ENCODE measurements at regions not wholly inside any gene's neighbourhood (a gene's known extent, or its start where the extent isn't known, plus 50 kb on each side); places are given as distances from the start of the nearest gene placed in this dataset.
"Not testable (repeated sequence)": the region's sequence is repeated elsewhere in the genome, so short reads cannot be mapped to it uniquely, and the experiment has no call there.

DNA sequence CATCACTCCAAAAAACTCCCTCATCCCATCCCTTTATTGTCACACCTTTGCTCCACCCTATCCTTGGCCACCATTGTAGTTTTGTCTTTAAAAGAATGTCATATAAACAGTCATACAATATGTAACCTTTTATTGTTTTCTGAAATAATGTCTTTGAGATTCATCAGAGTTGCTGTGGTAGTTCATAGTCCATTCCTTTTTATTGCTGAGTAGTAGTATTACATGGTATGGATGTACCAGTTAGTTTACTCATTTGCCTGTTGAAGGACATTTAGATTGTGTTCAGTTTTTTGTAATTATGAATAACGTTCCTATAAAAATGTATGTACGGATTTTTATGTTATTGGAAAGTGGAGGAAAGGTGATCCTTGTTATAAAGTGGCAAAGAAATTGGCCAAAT, 171.8 kb upstream of the GCFC2 start:
- Histone ChIP-seq H3K79me2 (ENCODE audit: insufficient read depth, low read length) (no peaks in the 10 kb centered on the region), H3K9me2 (replicated peaks; ENCODE audit: low read depth, low read length) (no peaks in the 10 kb centered on the region), H3K27me3 (ENCODE audit: insufficient read depth, low read length, poor library complexity, severe bottlenecking) (no peaks in the 10 kb centered on the region), H4K20me1 (ENCODE audit: insufficient read depth, low read length, poor library complexity, severe bottlenecking) (no peaks in the 10 kb centered on the region), H3F3A (ENCODE audit: low read depth) (no peaks in the 10 kb centered on the region), H3K4me2 (ENCODE audit: low read depth, low read length, poor library complexity, severe bottlenecking) (no peak overlapping the region), H3K4me1 (ENCODE audit: insufficient read depth, low read length, poor library complexity, severe bottlenecking) (no peaks in the 10 kb centered on the region), H3K9me3 (ENCODE audit: insufficient read depth, low read depth, low read length) (no peaks in the 10 kb centered on the region), H2AFZ (ENCODE audit: low read length) (no peak overlapping the region), H3K9ac (ENCODE audit: low read depth, low read length, poor library complexity, severe bottlenecking) (no peak overlapping the region), H3K36me3 (ENCODE audit: insufficient read depth, low read length) (no peaks in the 10 kb centered on the region), H3K4me3 (ENCODE audit: low read length, poor library complexity, severe bottlenecking) (no peak overlapping the region)
- TF ChIP-seq, protein P1, sequence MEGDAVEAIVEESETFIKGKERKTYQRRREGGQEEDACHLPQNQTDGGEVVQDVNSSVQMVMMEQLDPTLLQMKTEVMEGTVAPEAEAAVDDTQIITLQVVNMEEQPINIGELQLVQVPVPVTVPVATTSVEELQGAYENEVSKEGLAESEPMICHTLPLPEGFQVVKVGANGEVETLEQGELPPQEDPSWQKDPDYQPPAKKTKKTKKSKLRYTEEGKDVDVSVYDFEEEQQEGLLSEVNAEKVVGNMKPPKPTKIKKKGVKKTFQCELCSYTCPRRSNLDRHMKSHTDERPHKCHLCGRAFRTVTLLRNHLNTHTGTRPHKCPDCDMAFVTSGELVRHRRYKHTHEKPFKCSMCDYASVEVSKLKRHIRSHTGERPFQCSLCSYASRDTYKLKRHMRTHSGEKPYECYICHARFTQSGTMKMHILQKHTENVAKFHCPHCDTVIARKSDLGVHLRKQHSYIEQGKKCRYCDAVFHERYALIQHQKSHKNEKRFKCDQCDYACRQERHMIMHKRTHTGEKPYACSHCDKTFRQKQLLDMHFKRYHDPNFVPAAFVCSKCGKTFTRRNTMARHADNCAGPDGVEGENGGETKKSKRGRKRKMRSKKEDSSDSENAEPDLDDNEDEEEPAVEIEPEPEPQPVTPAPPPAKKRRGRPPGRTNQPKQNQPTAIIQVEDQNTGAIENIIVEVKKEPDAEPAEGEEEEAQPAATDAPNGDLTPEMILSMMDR (conservative IDR thresholded peaks at IDR 0.05; ENCODE audit: low read length) = no peak
- no peak for TF ChIP-seq EZH2phosphoT487 (IDR thresholded peaks at IDR 0.05; ENCODE audit: borderline replicate concordance)

DNA sequence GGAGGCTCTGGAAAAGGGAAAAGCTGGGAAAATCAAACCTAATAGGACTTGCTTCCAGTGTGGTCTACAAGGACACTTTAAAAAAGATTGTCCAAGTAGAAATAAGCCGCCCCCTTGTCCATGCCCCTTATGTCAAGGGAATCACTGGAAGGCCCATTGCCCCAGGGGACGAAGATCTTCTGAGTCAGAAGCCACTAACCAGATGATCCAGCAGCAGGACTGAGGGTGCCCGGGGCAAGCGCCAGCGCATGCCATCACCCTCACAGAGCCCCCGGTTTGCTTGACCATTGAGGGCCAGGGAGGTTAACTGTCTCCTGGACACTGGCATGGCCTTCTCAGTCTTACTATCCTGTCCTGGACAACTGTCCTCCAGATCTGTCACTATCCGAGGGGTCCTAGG, 164.9 kb upstream of the GCFC2 start:
- not testable (repeated sequence) for H3K27me3 ChIP-seq (ENCODE audit: insufficient read depth, low read length, poor library complexity, severe bottlenecking); H2AFZ ChIP-seq (ENCODE audit: low read length); H3K36me3 ChIP-seq (ENCODE audit: insufficient read depth, low read length); H3K9me2 ChIP-seq (replicated peaks; ENCODE audit: low read depth, low read length); H3K9me3 ChIP-seq (ENCODE audit: insufficient read depth, low read depth, low read length); H3K4me2 ChIP-seq (ENCODE audit: low read depth, low read length, poor library complexity, severe bottlenecking); H3F3A ChIP-seq (ENCODE audit: low read depth); H3K79me2 ChIP-seq (ENCODE audit: insufficient read depth, low read length); H3K4me3 ChIP-seq (ENCODE audit: low read length, poor library complexity, severe bottlenecking); H3K4me1 ChIP-seq (ENCODE audit: insufficient read depth, low read length, poor library complexity, severe bottlenecking); H3K9ac ChIP-seq (ENCODE audit: low read depth, low read length, poor library complexity, severe bottlenecking); H4K20me1 ChIP-seq (ENCODE audit: insufficient read depth, low read length, poor library complexity, severe bottlenecking)

DNA sequence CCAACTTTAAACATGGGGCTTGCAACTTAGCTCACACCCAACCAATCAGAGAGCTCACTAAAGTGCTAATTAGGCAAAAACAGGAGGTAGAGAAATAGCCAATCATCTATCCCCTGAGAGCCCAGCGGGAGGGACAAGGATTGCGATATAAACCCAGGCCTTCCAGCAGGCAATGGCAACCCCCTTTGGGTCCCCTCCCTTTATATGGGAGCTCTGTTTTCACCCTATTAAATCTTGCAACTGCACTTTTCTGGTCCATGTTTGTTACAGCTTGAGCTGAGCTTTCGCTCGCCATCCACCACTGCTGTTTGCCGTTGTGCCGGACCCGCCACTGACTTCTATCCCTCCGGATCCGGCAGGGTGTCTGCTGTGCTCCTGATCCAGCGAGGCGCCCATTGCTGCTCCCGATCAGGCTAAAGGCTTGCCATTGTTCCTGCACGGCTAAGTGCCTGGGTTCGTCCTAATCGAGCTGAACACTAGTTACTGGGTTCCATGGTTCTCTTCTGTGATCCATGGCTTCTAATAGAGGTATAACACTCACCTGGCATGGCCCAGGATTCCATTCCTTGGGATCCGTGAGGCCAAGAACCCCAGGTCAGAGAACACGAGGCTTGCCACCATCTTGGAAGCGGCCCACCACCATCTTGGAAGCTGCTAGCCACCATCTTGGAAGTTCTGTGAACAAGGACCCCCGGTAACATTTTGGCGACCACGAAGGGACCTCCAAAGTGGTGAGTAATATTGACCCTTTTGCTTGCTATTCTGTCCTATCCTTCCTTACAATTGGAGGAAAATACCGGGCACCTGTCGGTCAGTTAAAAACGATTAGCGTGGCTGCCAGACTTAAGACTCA, 161.3 kb upstream of the GCFC2 start:
- H3K4me3 ChIP-seq (ENCODE audit: low read length, poor library complexity, severe bottlenecking); H3K36me3 ChIP-seq (ENCODE audit: insufficient read depth, low read length); H2AFZ ChIP-seq (ENCODE audit: low read length); H3K9ac ChIP-seq (ENCODE audit: low read depth, low read length, poor library complexity, severe bottlenecking); H3K79me2 ChIP-seq (ENCODE audit: insufficient read depth, low read length); H4K20me1 ChIP-seq (ENCODE audit: insufficient read depth, low read length, poor library complexity, severe bottlenecking); H3F3A ChIP-seq (ENCODE audit: low read depth); H3K9me2 ChIP-seq (replicated peaks; ENCODE audit: low read depth, low read length); H3K4me1 ChIP-seq (ENCODE audit: insufficient read depth, low read length, poor library complexity, severe bottlenecking); H3K9me3 ChIP-seq (ENCODE audit: insufficient read depth, low read depth, low read length); H3K4me2 ChIP-seq (ENCODE audit: low read depth, low read length, poor library complexity, severe bottlenecking); H3K27me3 ChIP-seq (ENCODE audit: insufficient read depth, low read length, poor library complexity, severe bottlenecking): not testable (repeated sequence)

DNA sequence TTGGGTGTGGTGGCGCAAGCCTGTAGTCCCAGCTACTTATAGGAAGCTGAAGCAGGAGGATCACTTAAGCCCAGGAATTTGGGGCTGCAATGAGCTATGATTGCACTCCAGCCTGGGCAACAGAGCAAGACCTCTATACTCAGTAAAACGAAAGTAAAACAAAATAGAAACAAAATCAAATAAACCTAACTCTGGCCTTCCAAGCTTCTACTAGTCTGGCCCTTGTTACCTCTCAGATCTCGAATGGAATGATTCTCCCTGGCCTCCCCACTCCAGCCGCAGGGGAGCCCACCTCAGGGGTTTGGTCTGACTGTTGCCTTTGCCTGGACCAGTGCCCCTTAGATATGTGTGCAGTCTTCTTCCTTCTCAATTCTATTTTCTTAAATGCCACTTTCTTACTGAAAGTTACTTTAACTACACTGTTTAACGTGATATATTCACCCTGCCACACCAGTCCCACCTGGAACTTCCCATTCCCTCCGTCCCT, 160.0 kb upstream of the GCFC2 start:
- H3K9me3 ChIP-seq (ENCODE audit: insufficient read depth, low read depth, low read length) = no peaks in the 10 kb centered on the region
- no peak overlapping the region for H3K9ac ChIP-seq (ENCODE audit: low read depth, low read length, poor library complexity, severe bottlenecking)
- TF ChIP-seq, protein P1 (conservative IDR thresholded peaks at IDR 0.05; ENCODE audit: low read length) = no peak
- TF ChIP-seq EZH2phosphoT487 (IDR thresholded peaks at IDR 0.05; ENCODE audit: borderline replicate concordance) = no peak
- no peaks in the 10 kb centered on the region for H3F3A ChIP-seq (ENCODE audit: low read depth)
- no peaks in the 10 kb centered on the region for H3K79me2 ChIP-seq (ENCODE audit: insufficient read depth, low read length)
- no peak overlapping the region for H3K4me2 ChIP-seq (ENCODE audit: low read depth, low read length, poor library complexity, severe bottlenecking)
- H3K4me3 ChIP-seq (ENCODE audit: low read length, poor library complexity, severe bottlenecking) = no peak overlapping the region
- H2AFZ ChIP-seq (ENCODE audit: low read length) = no peak overlapping the region; the same call in 1 of the 2 replicates
- H3K27me3 ChIP-seq (ENCODE audit: insufficient read depth, low read length, poor library complexity, severe bottlenecking) = no peaks in the 10 kb centered on the region
- no peaks in the 10 kb centered on the region for H4K20me1 ChIP-seq (ENCODE audit: insufficient read depth, low read length, poor library complexity, severe bottlenecking)
- H3K4me1 ChIP-seq (ENCODE audit: insufficient read depth, low read length, poor library complexity, severe bottlenecking) = no peaks in the 10 kb centered on the region
- no peaks in the 10 kb centered on the region for H3K36me3 ChIP-seq (ENCODE audit: insufficient read depth, low read length)
- H3K9me2 ChIP-seq (replicated peaks; ENCODE audit: low read depth, low read length) = no peaks in the 10 kb centered on the region
